PC-3 (cell line): ENCODE measurements at regions not wholly inside any gene's neighbourhood (a gene's known extent, or its start where the extent isn't known, plus 50 kb on each side); places are given as distances from the start of the nearest gene placed in this dataset.

ENCODE experiments used
- ATAC-seq: fragments of 200-7000 bp; cut with Tn5 transposase; 2 replicates; pipeline ENCODE4 v1.9.1; 2020; ENCODE audit warnings: mild to moderate bottlenecking, moderate library complexity
- BruUV-seq: library from RNA; stranded (reverse); fragments of 400-500 nt; replicated peaks from 2 replicates; lab custom pipeline; 2021; lab: Mats Ljungman, UMichigan
- CTCF ChIA-PET: fragments of 300-600 bp; sonication (Branson Sonifier 250); formaldehyde crosslinking; loops from one replicate; lab custom pipeline; 2022; ENCODE audit warnings: antibody characterized with exemption; lab: Charles Lee
- POLR2A ChIA-PET: fragments of 300-600 bp; sonication (Branson Sonifier 250); formaldehyde crosslinking; loops from one replicate; lab custom pipeline; 2022; ENCODE audit warnings: antibody characterized with exemption; ENCODE audit not compliant: unreplicated experiment; lab: Charles Lee
- DNase-seq: peaks from one replicate; pipeline ENCODE4 v3.0.0-alpha.2; 2015
- H2AFZ ChIP-seq: fragments of 300-600 bp; sonication (generic); 2 replicates; pipeline ENCODE4 v1.6.0; 2016; ENCODE audit warnings: antibody characterized with exemption, low read length
- H3F3A ChIP-seq: fragments of 300-600 bp; sonication (generic); one replicate; pipeline ENCODE4 v1.6.0; 2017; ENCODE audit warnings: antibody characterized with exemption, low read length, control low read depth, mild to moderate bottlenecking; ENCODE audit not compliant: unreplicated experiment
- H3K27ac ChIP-seq: fragments of 300-600 bp; sonication (generic); 2 replicates; pipeline ENCODE4 v1.5.1; 2016; ENCODE audit warnings: mild to moderate bottlenecking, low read length
- H3K27me3 ChIP-seq: fragments of 300-600 bp; sonication (generic); 2 replicates; pipeline ENCODE4 v1.6.1; 2016; ENCODE audit warnings: low read length, mixed read lengths
- H3K36me3 ChIP-seq: fragments of 300-600 bp; sonication (generic); 2 replicates; pipeline ENCODE4 v1.6.1; 2016; ENCODE audit warnings: low read depth, mixed run types, low read length, mixed read lengths
- H3K4me1 ChIP-seq: fragments of 300-600 bp; sonication (generic); 2 replicates; pipeline ENCODE4 v1.5.1; 2016; ENCODE audit warnings: low read length; ENCODE audit not compliant: insufficient read depth
- H3K4me2 ChIP-seq: fragments of 300-600 bp; sonication (generic); 2 replicates; pipeline ENCODE4 v1.6.0; 2016; ENCODE audit warnings: low read length
- H3K4me3 ChIP-seq: fragments of 300-600 bp; sonication (generic); 2 replicates; pipeline ENCODE4 v1.5.1; 2016; ENCODE audit warnings: mild to moderate bottlenecking, low read length, mixed read lengths
- H3K79me2 ChIP-seq: fragments of 300-600 bp; sonication (generic); 2 replicates; pipeline ENCODE4 v1.6.1; 2017; ENCODE audit warnings: low read length, mixed read lengths
- H3K9ac ChIP-seq: fragments of 300-600 bp; sonication (generic); 2 replicates; pipeline ENCODE4 v1.6.0; 2016; ENCODE audit warnings: mild to moderate bottlenecking, low read length
- H3K9me2 ChIP-seq: fragments of 300-600 bp; sonication (generic); replicated peaks from 2 replicates; pipeline ENCODE4 v1.6.1; 2016; ENCODE audit warnings: mixed run types, low read length, mixed read lengths
- H3K9me3 ChIP-seq: fragments of 300-600 bp; sonication (generic); 2 replicates; pipeline ENCODE4 v1.6.1; 2016; ENCODE audit warnings: low read length, mixed read lengths
- H4K20me1 ChIP-seq: fragments of 300-600 bp; sonication (generic); 2 replicates; pipeline ENCODE4 v1.6.1; 2016; ENCODE audit warnings: low read length, mixed read lengths
- EZH2 ChIP-seq: fragments of 300-600 bp; sonication (generic); IDR thresholded peaks from one replicate; pipeline ENCODE4 v1.6.1; 2017; ENCODE audit warnings: antibody characterized with exemption, mild to moderate bottlenecking, low read length; ENCODE audit not compliant: unreplicated experiment
- EZH2phosphoT487 ChIP-seq: fragments of 300-600 bp; sonication (generic); IDR thresholded peaks from 2 replicates; pipeline ENCODE4 v1.6.1; 2018; ENCODE audit warnings: mild to moderate bottlenecking, antibody characterized with exemption, low read length, borderline replicate concordance
- intact Hi-C: fragments of 100-400 bp; cut with micrococcal nuclease; formaldehyde crosslinking; loops from 2 replicates; pipeline ENCODE4 v1.9.0; 2023
- TF ChIP-seq, protein P1 (sequence below): fragments of 300-600 bp; sonication (generic); conservative IDR thresholded peaks from 2 replicates; pipeline ENCODE4 v1.5.1; 2017; ENCODE audit warnings: antibody characterized with exemption, low read depth, mild to moderate bottlenecking, low read length

DNA sequence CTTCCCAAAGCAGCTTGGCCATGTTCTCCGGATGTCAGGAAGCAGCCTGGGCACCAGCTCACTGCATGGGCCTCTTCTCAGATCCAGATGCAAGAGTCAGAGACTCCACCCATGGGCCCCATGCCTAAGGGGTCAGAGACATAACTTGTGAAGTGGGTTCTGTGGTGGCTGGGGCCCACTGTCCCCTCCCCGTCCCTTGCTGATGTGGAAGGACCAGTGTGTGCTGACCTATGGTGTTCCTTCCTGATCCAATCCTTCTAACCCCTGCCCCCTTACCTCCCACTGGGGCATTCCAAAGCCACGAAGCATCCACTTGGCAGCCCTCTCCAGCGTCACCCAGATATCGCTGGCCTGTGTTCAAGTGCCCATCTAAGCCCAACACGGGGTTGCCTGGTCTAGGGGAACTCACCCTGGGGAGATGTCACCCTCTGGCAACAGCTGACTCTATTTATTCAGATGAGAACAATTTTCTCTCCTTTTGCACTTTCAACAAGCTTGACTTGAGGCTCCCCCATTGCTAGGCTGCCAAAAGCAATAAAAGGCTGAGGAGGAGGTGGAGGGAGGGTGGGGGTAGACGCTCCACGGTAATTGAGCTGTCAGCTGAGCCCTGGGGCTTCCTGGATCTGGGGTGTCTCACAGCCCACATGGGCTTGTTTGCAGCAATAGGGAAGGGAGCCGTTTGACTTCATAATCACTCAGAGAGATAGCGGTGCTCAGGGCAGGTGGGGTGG, 158.5 kb downstream of the ADAMTS15 start:
- Histone ChIP-seq H3K9me2 (no peaks in the 10 kb centered on the region), H2AFZ (no peak overlapping the region), H4K20me1 (no peaks in the 10 kb centered on the region), H3K79me2 (no peaks in the 10 kb centered on the region), H3K27me3 (no peaks in the 10 kb centered on the region), H3K9me3 (no peaks in the 10 kb centered on the region), H3K36me3 (no peaks in the 10 kb centered on the region), H3K27ac (peak overlapping the region; percentile 77), H3K4me1 (peaks cover 21% of the 10 kb centered on the region), H3K4me3 (no peak overlapping the region), H3K9ac (peak overlapping the region; percentile 32; the same call in 1 of the 2 replicates), H3F3A (peaks cover 3% of the 10 kb centered on the region), H3K4me2 (peak overlapping the region; percentile 45)
- ChIA-PET CTCF (no interaction called here), POLR2A (no interaction called here)
- ATAC-seq (peak; percentile 12; the same call in 1 of the 2 replicates), DNase-seq (peak; percentile 49)
- intact Hi-C loops = no loop called here
- no TSS peak for BruUV-seq
- TF ChIP-seq EZH2 (no peak), EZH2phosphoT487 (no peak)
- TF ChIP-seq, protein P1, sequence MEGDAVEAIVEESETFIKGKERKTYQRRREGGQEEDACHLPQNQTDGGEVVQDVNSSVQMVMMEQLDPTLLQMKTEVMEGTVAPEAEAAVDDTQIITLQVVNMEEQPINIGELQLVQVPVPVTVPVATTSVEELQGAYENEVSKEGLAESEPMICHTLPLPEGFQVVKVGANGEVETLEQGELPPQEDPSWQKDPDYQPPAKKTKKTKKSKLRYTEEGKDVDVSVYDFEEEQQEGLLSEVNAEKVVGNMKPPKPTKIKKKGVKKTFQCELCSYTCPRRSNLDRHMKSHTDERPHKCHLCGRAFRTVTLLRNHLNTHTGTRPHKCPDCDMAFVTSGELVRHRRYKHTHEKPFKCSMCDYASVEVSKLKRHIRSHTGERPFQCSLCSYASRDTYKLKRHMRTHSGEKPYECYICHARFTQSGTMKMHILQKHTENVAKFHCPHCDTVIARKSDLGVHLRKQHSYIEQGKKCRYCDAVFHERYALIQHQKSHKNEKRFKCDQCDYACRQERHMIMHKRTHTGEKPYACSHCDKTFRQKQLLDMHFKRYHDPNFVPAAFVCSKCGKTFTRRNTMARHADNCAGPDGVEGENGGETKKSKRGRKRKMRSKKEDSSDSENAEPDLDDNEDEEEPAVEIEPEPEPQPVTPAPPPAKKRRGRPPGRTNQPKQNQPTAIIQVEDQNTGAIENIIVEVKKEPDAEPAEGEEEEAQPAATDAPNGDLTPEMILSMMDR = no peak

DNA sequence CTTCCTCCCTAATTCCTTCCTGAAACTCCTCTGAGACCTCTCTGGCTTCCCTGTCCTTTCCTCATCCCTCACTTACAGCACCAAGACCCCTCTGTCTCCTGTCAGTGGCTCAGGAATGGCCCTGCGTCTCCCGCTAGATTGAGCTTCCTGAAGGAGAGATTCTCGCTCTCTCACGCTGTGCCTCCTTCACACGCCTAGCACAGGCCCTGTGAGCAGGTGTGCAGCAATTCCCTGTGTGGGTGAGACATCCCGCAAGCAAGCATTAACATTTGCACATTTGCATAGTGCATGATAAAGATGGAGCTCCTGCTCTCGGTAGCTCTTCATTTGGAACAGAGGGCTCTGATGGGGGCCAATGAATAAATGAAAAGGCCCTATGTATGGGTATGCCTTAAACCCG, 159.8 kb downstream of the ADAMTS15 start:
- H3K79me2 ChIP-seq = no peaks in the 10 kb centered on the region
- DNase-seq (no peak), ATAC-seq (no peak)
- no peak overlapping the region for H3K9ac ChIP-seq
- H4K20me1 ChIP-seq = no peaks in the 10 kb centered on the region
- no peak overlapping the region for H3K4me3 ChIP-seq
- H3K27ac ChIP-seq = no peak overlapping the region
- H3K4me2 ChIP-seq = no peak overlapping the region
- no peak for TF ChIP-seq EZH2phosphoT487
- no peak for TF ChIP-seq EZH2
- TF ChIP-seq, protein P1 = no peak
- intact Hi-C loops = no loop called here
- H3K27me3 ChIP-seq = no peaks in the 10 kb centered on the region
- CTCF ChIA-PET = no interaction called here
- H3K9me2 ChIP-seq = no peaks in the 10 kb centered on the region
- POLR2A ChIA-PET = no interaction called here
- H3K9me3 ChIP-seq = no peaks in the 10 kb centered on the region
- peaks cover 3% of the 10 kb centered on the region for H3F3A ChIP-seq
- H2AFZ ChIP-seq = no peak overlapping the region
- H3K36me3 ChIP-seq = no peaks in the 10 kb centered on the region
- BruUV-seq = no TSS peak
- H3K4me1 ChIP-seq = peaks cover 26% of the 10 kb centered on the region

DNA sequence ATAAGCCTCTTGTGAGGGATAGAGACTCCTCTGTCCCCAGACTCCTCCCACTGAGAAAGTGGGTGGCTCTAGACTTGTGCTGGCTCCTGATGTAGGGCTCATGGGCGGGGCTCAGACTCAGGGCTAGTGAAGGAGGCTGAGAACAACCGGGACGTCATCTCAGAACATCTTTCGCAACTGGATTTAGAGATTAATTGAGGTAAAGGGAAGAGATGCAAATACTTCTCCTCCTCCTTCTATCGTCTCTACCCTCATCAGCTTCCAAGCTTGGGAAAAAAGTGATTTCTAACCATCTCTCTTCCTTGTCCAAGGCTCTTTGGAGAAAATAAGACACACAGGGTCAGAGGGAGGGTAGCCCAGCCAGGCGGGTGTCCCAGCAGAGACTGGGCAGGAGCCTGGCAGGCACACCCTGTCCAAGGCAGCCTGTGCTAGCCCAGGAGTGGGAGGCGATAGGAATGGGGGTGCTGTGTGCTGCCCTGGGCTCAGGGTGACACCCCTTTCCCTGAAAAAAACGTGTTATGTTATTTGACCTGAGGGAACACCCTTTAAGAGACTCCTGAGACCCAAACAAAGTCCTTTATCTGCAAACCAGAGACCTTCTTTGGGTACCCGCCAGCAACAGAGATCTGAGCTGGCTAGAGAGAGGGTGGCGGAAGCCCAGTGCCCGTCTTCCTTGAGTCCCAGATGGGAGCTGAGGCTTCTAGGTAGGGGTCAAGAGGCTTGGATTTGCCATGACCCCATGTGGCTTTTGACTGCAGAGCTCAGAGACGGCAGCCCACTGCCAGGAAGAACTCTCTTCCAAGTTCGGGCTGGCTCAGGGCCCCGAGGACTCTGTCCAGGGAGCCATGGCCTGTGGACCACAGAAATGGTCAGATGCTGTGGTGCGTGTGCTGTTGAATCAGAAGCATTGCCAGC, 160.9 kb downstream of the ADAMTS15 start:
- Histone ChIP-seq H3K79me2 (no peaks in the 10 kb centered on the region), H3K27me3 (no peaks in the 10 kb centered on the region), H3K36me3 (no peaks in the 10 kb centered on the region), H4K20me1 (no peaks in the 10 kb centered on the region), H3K9ac (no peak overlapping the region), H3K9me2 (no peaks in the 10 kb centered on the region), H2AFZ (no peak overlapping the region), H3K9me3 (no peaks in the 10 kb centered on the region), H3F3A (peaks cover 3% of the 10 kb centered on the region), H3K27ac (no peak overlapping the region), H3K4me1 (peaks cover 26% of the 10 kb centered on the region), H3K4me3 (no peak overlapping the region), H3K4me2 (no peak overlapping the region)
- ChIA-PET POLR2A (no interaction called here), CTCF (no interaction called here)
- no TSS peak for BruUV-seq
- intact Hi-C loops = no loop called here
- TF ChIP-seq, protein P1 = no peak
- no peak for TF ChIP-seq EZH2
- no peak for TF ChIP-seq EZH2phosphoT487
- no peak for ATAC-seq
- no peak for DNase-seq
